HG03045 (cell line): ENCODE measurements at regions not wholly inside any gene's neighbourhood (a gene's known extent, or its start where the extent isn't known, plus 50 kb on each side); places are given as distances from the start of the nearest gene placed in this dataset.

ENCODE experiments used
- ATAC-seq: cut with Tn5 transposase; IDR thresholded peaks from one replicate; pipeline ENCODE4 v1.9.1; 2021; ENCODE audit warnings: mild to moderate bottlenecking, moderate library complexity; ENCODE audit not compliant: unreplicated experiment

- ATAC-seq = no peak
These were observed 1321.5 kb upstream of the CELF4 start for GRCh38 chr18:38886861-38887670.

GRCh38 chr18:38886235-38886634 is 1320.6 kb upstream of the CELF4 start:
- ATAC-seq = no peak

GRCh38 chr18:38884050-38884449 is 1318.5 kb upstream of the CELF4 start:
- no peak for ATAC-seq

- ATAC-seq = no peak
These were observed 1317.5 kb upstream of the CELF4 start for GRCh38 chr18:38883111-38883510.

GRCh38 chr18:38879871-38880270 is 1314.3 kb upstream of the CELF4 start:
- no peak for ATAC-seq

GRCh38 chr18:38872342-38872741 is 1306.7 kb upstream of the CELF4 start:
- ATAC-seq = no peak

- no peak for ATAC-seq
These were observed 1303.2 kb upstream of the CELF4 start for GRCh38 chr18:38868757-38869156.

GRCh38 chr18:38867680-38868079 is 1302.1 kb upstream of the CELF4 start:
- ATAC-seq = no peak

GRCh38 chr18:38851526-38851925 is 1285.9 kb upstream of the CELF4 start:
- no peak for ATAC-seq

GRCh38 chr18:38847326-38847725 is 1281.7 kb upstream of the CELF4 start:
- no peak for ATAC-seq

- no peak for ATAC-seq
These were observed 1277.7 kb upstream of the CELF4 start for GRCh38 chr18:38843291-38843690.

- ATAC-seq = no peak
These were observed 1260.6 kb upstream of the CELF4 start for GRCh38 chr18:38826247-38826646.

GRCh38 chr18:38811209-38811608 is 1245.6 kb upstream of the CELF4 start:
- ATAC-seq = no peak

- ATAC-seq = no peak
These were observed 1245.2 kb upstream of the CELF4 start for GRCh38 chr18:38810789-38811188.

GRCh38 chr18:38807915-38808314 is 1242.3 kb upstream of the CELF4 start:
- ATAC-seq = no peak

GRCh38 chr18:38805256-38805655 is 1239.7 kb upstream of the CELF4 start:
- no peak for ATAC-seq

- no peak for ATAC-seq
These were observed 1236.0 kb upstream of the CELF4 start for GRCh38 chr18:38801640-38802039.

- ATAC-seq = no peak
These were observed 1231.2 kb upstream of the CELF4 start for GRCh38 chr18:38796762-38797161.

GRCh38 chr18:38792731-38793130 is 1227.1 kb upstream of the CELF4 start:
- ATAC-seq = no peak

- ATAC-seq = no peak
These were observed 1225.2 kb upstream of the CELF4 start for GRCh38 chr18:38790786-38791185.

GRCh38 chr18:38790303-38790702 is 1224.7 kb upstream of the CELF4 start:
- ATAC-seq = no peak

GRCh38 chr18:38789141-38789540 is 1223.5 kb upstream of the CELF4 start:
- ATAC-seq = no peak

- no peak for ATAC-seq
These were observed 1221.3 kb upstream of the CELF4 start for GRCh38 chr18:38786906-38787305.
